Lower lobe of right lung (tissue), 2 donors: ENCODE measurements at regions not wholly inside any gene's neighbourhood (a gene's known extent, or its start where the extent isn't known, plus 50 kb on each side); places are given as distances from the start of the nearest gene placed in this dataset.
A peak's percentile ranks its signal among the peaks of the same experiment; 100 is the strongest.

Experiments used
- ATAC-seq, 2 donors: fragments of 200-7000 bp; cut with Tn5 transposase; one replicate each; pipeline ENCODE4 v1.9.1; 2020 to 2022; ENCODE audit warnings: mild to moderate bottlenecking in 2 of 2, moderate library complexity in 2 of 2
- DNase-seq: peaks from one replicate; pipeline ENCODE4 v3.0.0-alpha.2; 2020
- H3K27ac ChIP-seq: fragments of 200-600 bp; one replicate; pipeline ENCODE4 v1.8.0; 2022
- H3K27me3 ChIP-seq: fragments of 200-600 bp; one replicate; pipeline ENCODE4 v1.8.0; 2022; ENCODE audit warnings: low read depth
- H3K36me3 ChIP-seq: fragments of 200-600 bp; one replicate; pipeline ENCODE4 v1.8.0; 2022; ENCODE audit warnings: mild to moderate bottlenecking
- H3K4me1 ChIP-seq: fragments of 200-600 bp; one replicate; pipeline ENCODE4 v1.8.0; 2022
- H3K4me3 ChIP-seq: fragments of 200-600 bp; one replicate; pipeline ENCODE4 v1.8.0; 2022; ENCODE audit warnings: mild to moderate bottlenecking
- H3K9me3 ChIP-seq: fragments of 200-600 bp; one replicate; pipeline ENCODE4 v1.8.0; 2022
- intact Hi-C: fragments of 100-400 bp; cut with DNase I; formaldehyde crosslinking; loops from one replicate; pipeline ENCODE4 v1.11.0; 2022
- TF ChIP-seq, protein P1 (sequence below): fragments of 200-600 bp; IDR thresholded peaks from one replicate; pipeline ENCODE4 v1.8.0; 2022; ENCODE audit warnings: antibody characterized with exemption, mild to moderate bottlenecking
- donor health status: DM: no; HTN: yes; CAD: no; lungs with severe emphysema.

DNA sequence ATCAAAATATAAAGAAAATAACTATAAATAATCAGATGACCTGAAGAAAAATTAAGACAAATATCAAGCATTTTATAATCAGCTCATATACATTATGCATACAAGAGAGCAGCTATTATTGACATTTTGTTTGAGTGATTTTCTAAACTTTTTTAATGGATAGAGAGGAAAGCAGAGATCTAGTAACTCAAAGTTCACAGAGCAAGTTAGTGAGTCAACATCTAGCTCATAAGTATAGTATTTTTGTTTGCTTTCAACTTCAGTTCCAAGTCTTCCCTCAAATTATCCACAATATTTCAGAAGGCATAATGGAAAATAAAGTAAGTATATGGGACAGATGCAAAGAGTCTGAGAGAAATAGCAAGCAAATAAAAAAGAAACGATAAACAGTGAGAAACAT lies 470.1 kb upstream of the ALCAM start:
- TF ChIP-seq, protein P1, sequence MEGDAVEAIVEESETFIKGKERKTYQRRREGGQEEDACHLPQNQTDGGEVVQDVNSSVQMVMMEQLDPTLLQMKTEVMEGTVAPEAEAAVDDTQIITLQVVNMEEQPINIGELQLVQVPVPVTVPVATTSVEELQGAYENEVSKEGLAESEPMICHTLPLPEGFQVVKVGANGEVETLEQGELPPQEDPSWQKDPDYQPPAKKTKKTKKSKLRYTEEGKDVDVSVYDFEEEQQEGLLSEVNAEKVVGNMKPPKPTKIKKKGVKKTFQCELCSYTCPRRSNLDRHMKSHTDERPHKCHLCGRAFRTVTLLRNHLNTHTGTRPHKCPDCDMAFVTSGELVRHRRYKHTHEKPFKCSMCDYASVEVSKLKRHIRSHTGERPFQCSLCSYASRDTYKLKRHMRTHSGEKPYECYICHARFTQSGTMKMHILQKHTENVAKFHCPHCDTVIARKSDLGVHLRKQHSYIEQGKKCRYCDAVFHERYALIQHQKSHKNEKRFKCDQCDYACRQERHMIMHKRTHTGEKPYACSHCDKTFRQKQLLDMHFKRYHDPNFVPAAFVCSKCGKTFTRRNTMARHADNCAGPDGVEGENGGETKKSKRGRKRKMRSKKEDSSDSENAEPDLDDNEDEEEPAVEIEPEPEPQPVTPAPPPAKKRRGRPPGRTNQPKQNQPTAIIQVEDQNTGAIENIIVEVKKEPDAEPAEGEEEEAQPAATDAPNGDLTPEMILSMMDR: no peak
- Histone ChIP-seq H3K4me3 (no peak overlapping the region), H3K36me3 (no peaks in the 10 kb centered on the region)

DNA sequence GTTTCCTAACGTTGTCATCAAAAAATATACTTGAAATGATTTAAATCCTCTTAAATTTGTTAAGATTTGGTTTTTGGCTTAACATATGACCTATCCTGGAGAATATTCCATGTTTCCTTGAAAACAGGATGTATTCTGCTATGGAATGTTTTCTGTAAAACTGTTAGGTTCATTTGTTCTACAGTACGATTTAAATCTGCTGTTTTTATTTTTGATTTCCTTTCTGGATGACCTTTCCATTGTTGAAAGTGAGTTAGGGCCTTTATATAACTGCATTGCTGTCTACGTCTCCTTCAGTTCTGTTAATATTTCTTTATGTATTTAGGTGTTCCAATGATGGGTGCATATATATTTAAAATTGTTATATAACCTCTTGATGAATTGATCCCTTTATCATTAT lies 465.3 kb upstream of the ALCAM start:
- H3K9me3 ChIP-seq: no peaks in the 10 kb centered on the region
- no peaks in the 10 kb centered on the region for H3K36me3 ChIP-seq
- TF ChIP-seq, protein P1: no peak
- H3K4me3 ChIP-seq: no peak overlapping the region
- no peaks in the 10 kb centered on the region for H3K4me1 ChIP-seq
- no peaks in the 10 kb centered on the region for H3K27me3 ChIP-seq
- no peak for DNase-seq
- no peak for ATAC-seq
- intact Hi-C loops: no loop called here
- no peak overlapping the region for H3K27ac ChIP-seq

More for the DNA sequence above, 470.1 kb upstream of the ALCAM start:
- H3K4me1 ChIP-seq: no peaks in the 10 kb centered on the region
- H3K9me3 ChIP-seq: no peaks in the 10 kb centered on the region
- no peak overlapping the region for H3K27ac ChIP-seq
- intact Hi-C loops: no loop called here
- ATAC-seq (no peak), DNase-seq (no peak)
- no peaks in the 10 kb centered on the region for H3K27me3 ChIP-seq

DNA sequence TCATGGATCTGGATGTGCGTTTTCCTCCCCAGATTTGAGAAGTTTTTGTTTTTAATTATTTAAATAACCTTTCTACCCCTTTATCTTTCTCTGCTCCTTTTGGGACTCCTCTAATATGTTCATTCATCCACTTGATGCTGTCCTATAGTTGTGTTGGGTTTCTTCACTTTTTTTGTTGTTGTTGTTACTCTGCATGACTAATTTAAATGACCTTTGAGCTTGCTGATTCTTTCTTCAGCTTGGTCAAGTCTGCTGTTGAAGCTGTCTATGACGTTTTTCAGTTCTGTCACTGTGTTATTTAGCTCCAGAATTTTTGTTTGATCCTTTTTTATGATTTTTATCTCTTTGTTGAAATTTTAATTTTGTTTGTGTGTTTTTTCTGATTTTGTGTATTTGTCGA lies 463.6 kb upstream of the ALCAM start:
- TF ChIP-seq, protein P1: no peak
- Histone ChIP-seq H3K27me3 (no peaks in the 10 kb centered on the region), H3K27ac (no peak overlapping the region), H3K36me3 (no peaks in the 10 kb centered on the region), H3K4me3 (no peak overlapping the region), H3K9me3 (no peaks in the 10 kb centered on the region), H3K4me1 (no peaks in the 10 kb centered on the region)
- DNase-seq (no peak), ATAC-seq (no peak)
- intact Hi-C loops: no loop called here

DNA sequence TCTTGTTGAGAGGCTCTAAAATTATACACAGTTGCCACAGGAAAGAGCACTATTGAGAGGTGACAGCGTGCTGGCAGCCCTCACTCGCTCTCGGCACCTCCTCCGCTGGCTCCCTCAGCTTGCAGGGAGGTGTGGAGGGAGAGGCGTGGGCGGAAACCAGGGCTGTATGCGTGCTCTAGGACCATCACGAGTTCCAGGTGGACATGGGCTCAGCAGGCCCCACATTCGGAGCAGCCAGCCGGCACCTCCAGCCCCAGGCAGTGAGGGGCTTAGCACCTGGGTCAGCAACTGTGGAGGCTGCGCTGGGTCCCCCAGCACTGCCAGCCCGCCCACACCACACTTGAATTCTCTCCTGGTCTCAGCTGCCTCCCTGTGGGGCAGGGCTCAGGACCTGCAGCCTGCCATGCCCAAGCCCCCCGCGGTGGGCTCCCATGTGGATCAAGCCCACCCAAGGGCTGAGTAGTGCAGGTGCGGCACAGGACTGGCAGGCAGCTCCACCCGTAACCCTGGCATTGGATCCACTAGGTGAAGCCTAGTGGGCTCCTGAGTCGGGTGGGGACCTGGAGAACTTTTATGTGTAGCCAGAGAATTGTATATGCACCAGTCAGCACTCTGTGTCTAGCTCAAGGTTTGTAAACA lies 460.6 kb upstream of the ALCAM start:
- Histone ChIP-seq H3K27ac (no peak overlapping the region), H3K27me3 (no peaks in the 10 kb centered on the region), H3K9me3 (no peaks in the 10 kb centered on the region), H3K4me3 (no peak overlapping the region), H3K4me1 (no peaks in the 10 kb centered on the region), H3K36me3 (no peaks in the 10 kb centered on the region)
- intact Hi-C loops: no loop called here
- TF ChIP-seq, protein P1: no peak
- DNase-seq (no peak), ATAC-seq (peak in 1 of 2 donors; percentile 27)

DNA sequence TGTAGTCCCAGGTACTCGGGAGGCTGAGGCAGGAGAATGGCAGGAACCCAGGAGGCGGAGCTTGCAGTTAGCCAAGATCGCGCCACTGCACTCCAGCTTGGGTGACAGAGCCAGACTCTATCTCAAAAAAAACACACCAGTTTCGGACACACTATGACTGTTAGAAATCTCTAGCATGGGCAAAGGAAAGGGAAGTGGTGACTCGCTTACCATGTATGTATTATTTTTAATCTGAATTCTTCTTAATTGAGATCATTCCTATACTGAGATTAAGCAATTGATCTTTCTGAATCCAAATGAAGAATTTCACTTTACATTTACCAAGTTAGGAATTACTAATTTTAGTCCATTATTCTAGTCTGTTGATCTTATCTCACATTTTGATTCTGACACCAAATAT lies 459.2 kb upstream of the ALCAM start:
- no peak for ATAC-seq
- no peak for DNase-seq
- H3K9me3 ChIP-seq: no peaks in the 10 kb centered on the region

More for the DNA sequence above, 459.2 kb upstream of the ALCAM start:
- H3K27me3 ChIP-seq: no peaks in the 10 kb centered on the region
- H3K36me3 ChIP-seq: no peaks in the 10 kb centered on the region
- H3K4me3 ChIP-seq: no peak overlapping the region
- TF ChIP-seq, protein P1: no peak
- no peaks in the 10 kb centered on the region for H3K4me1 ChIP-seq
- intact Hi-C loops: no loop called here
- no peak overlapping the region for H3K27ac ChIP-seq
